ENCODE measurements at regions not wholly inside any gene's neighbourhood (a gene's known extent, or its start where the extent isn't known, plus 50 kb on each side); places are given as distances from the start of the nearest gene placed in this dataset.
"Not testable (repeated sequence)": the region's sequence is repeated elsewhere in the genome, so short reads cannot be mapped to it uniquely, and the experiment has no call there.

DNA sequence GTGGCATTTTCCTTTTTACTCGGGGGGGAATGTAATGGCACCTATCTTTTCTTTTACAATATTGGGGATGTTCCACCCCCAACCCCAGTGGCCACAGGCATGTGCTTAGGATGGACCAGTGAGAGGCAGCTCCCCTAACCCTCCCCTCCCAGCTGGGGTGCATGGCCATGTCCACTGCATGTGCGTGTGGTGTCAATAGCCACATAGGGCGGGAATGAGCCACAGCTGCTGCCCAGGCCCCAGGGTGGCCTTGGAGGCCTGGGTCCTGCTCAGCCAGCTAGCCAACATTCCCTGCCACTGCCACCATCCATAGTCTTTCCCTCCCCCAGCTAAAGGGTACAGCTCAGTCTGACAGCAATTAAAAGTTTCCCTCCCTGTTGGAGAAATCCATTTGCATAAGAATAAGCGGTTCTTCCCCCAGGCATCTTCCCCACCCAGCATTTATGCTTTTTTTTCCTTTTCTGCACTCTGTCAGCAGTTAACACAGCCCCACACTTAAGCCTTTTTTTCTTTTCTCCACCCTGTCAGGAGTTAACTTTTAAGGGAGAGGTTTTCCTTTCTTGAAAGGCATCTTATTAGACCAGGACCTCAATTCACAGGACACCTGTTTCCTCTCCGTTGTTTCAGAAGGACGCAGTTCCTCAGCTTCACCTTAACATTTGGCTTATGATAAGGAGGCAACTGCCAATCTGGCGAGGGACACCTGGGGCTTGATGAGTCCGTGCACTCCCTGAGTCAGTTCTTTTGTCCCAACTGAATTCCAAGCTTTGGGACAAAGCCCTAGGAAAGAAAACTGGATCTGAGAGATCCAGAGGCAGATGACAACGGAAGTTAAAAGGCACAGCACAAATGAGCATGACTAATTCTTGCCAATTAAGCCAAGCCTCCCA lies 121.4 kb downstream of the TPBG start:
- DNase-seq = no peak
- Mint-ChIP-seq H3K27ac (no peak overlapping the region), H3K4me3 (no peak overlapping the region), H3K36me3 (peaks cover 0 to 5% (median 0%) of the 10 kb centered on the region in 3 donors), H3K4me1 (no peaks in the 10 kb centered on the region), H3K9me3 (peaks cover 4 to 52% (median 21%) of the 10 kb centered on the region in 6 donors), H3K27me3 (ENCODE audit: low read depth in 3 of 3) (peaks cover 0 to 2% (median 0%) of the 10 kb centered on the region in 3 donors)

DNA sequence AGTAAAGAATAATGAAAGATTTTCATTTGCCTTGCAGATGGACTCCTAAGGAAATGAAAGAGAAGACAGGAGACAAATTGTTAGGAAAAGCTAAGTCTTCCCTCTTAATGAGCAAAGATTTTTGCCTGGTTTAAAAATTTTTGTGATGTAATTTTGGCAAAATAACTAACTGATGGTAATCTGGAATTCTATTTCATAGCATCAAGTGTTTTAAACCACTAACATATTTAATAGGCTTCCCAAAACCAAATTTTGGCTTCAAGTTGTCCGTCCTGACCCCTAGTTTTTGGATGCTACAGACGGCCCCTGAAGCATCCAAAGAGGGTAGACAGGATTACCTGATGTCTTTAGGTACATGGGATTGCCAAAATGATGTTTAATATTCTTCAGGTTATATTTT lies 124.3 kb downstream of the TPBG start:
- DNase-seq = no peak
- Mint-ChIP-seq H3K4me1 (no peaks in the 10 kb centered on the region), H3K36me3 (peaks cover 0 to 5% (median 0%) of the 10 kb centered on the region in 3 donors), H3K27me3 (ENCODE audit: low read depth in 3 of 3) (peaks cover 0 to 2% (median 2%) of the 10 kb centered on the region in 3 donors), H3K9me3 (peaks cover 10 to 44% (median 22%) of the 10 kb centered on the region in 6 donors), H3K27ac (no peak overlapping the region), H3K4me3 (no peak overlapping the region)

DNA sequence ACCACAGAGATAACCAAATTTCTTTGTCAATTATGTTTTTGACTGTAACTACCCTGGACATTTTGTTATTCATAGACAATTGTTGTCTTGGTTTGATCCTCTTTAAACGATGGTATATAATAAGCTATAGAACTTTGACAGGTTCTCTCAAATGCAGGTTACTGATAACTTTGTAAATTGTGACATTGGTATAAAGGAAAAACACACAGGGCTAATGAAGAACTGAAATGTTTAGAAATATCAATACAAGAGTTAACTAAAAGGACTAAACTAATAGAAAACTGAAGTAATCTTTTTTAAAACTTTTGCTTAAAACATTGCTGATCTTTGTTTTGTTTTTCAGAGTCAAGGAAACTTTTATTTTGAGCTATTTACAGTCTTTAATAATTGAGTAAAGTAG lies 124.8 kb downstream of the TPBG start:
- Mint-ChIP-seq H3K27me3 (ENCODE audit: low read depth in 3 of 3) (peaks cover 0 to 2% (median 2%) of the 10 kb centered on the region in 3 donors), H3K9me3 (peaks cover 11 to 44% (median 22%) of the 10 kb centered on the region in 6 donors), H3K4me1 (no peaks in the 10 kb centered on the region), H3K36me3 (peaks cover 0 to 5% (median 0%) of the 10 kb centered on the region in 3 donors), H3K4me3 (no peak overlapping the region), H3K27ac (no peak overlapping the region)
- no peak for DNase-seq

DNA sequence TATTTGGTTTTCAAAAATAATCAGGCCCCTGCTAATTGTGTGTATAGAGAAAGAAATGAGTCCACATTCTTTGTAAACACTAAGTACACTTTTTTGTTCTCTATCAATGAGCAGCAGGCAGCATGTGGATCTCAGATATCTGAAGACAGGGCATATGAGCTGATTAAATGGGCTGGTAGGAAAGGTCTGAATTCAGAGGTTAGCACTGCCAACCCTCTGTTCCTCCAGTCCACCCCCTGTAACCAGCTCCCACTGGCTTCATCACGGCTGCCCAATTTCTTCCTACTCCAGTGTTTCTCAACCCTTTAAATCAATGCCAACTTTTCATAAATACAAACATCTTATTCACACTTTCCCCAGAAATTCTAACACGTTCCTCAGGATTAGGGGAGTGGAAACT lies 128.5 kb downstream of the TPBG start:
- DNase-seq = no peak
- H3K27me3 Mint-ChIP-seq (ENCODE audit: low read depth in 3 of 3) = peaks cover 0 to 2% (median 0%) of the 10 kb centered on the region in 3 donors
- H3K4me1 Mint-ChIP-seq = no peaks in the 10 kb centered on the region
- H3K27ac Mint-ChIP-seq = no peak overlapping the region
- no peak overlapping the region for H3K4me3 Mint-ChIP-seq
- peaks cover 8 to 24% (median 11%) of the 10 kb centered on the region in 6 donors for H3K9me3 Mint-ChIP-seq
- H3K36me3 Mint-ChIP-seq = no peaks in the 10 kb centered on the region

DNA sequence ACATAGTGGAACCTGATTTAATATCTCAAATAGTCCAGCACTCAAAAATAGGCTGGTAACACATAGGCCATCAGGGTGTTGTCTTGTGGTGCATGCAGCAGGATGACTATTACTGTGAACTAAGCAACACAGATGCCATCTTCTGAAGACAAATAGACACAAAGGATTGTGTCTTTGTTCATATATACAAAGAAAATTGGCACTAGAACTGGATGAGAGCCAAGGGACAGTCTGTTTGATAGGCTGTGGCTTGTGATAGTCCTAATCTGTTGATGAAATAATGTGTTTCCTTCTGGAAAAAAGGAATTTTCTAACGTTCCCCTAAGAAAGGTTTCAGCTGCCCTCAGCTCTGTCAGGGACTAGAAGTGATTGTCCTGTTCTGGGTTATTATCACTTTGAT lies 129.8 kb downstream of the TPBG start:
- H3K36me3 Mint-ChIP-seq = no peaks in the 10 kb centered on the region
- H3K27me3 Mint-ChIP-seq (ENCODE audit: low read depth in 3 of 3) = peaks cover 0 to 2% (median 0%) of the 10 kb centered on the region in 3 donors
- H3K27ac Mint-ChIP-seq = no peak overlapping the region
- peaks cover 4 to 13% (median 8%) of the 10 kb centered on the region in 6 donors for H3K9me3 Mint-ChIP-seq
- no peak for DNase-seq
- no peaks in the 10 kb centered on the region for H3K4me1 Mint-ChIP-seq
- H3K4me3 Mint-ChIP-seq = no peak overlapping the region

DNA sequence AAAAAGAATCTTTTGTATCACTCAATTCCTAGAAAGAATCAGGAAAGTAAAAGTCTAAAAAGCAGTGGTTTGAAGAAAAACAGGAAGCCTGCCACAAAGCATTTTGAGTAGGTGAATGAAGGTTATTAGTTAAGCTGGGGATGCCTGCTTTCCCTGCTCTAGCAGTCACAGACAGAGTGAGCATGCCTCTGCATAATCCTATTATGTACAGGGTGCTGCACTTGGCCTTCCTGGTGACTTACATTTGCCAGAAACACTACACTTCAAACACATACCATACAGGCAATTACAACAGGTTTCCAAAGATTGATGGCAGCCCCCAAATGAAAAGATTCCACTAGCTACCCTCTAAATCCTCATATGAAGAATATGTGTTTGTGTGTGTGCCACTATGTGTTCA lies 130.8 kb downstream of the TPBG start:
- DNase-seq = no peak
- Mint-ChIP-seq H3K4me1 (no peaks in the 10 kb centered on the region), H3K36me3 (no peaks in the 10 kb centered on the region), H3K9me3 (peaks cover 4 to 10% (median 7%) of the 10 kb centered on the region in 6 donors), H3K27ac (no peak overlapping the region), H3K27me3 (ENCODE audit: low read depth in 3 of 3) (peaks cover 0 to 4% (median 0%) of the 10 kb centered on the region in 3 donors), H3K4me3 (no peak overlapping the region)

DNA sequence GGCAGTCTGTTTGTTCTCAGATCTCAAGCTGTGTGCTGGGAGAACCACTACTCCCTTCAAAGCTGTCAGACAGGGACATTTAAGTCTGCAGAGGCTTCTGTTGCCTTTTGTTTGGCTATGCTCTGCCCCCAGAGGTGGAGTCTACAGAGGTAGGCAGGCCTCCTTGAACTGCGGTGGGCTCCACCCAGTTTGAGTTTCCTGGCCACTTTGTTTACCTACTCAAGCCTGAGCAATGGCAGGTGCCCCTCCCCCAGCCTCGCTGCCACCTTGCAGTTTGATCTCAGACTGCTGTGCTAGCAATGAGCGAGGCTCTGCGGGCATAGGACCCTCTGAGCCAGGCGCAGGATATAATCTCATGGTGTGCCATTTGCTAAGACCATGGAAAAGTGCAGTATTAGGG lies 138.3 kb downstream of the TPBG start:
- peaks cover 6 to 25% (median 11%) of the 10 kb centered on the region in 6 donors for H3K9me3 Mint-ChIP-seq
- H3K36me3 Mint-ChIP-seq; DNase-seq; H3K4me3 Mint-ChIP-seq; H3K27me3 Mint-ChIP-seq (ENCODE audit: low read depth in 3 of 3); H3K4me1 Mint-ChIP-seq; H3K27ac Mint-ChIP-seq: not testable (repeated sequence)

DNA sequence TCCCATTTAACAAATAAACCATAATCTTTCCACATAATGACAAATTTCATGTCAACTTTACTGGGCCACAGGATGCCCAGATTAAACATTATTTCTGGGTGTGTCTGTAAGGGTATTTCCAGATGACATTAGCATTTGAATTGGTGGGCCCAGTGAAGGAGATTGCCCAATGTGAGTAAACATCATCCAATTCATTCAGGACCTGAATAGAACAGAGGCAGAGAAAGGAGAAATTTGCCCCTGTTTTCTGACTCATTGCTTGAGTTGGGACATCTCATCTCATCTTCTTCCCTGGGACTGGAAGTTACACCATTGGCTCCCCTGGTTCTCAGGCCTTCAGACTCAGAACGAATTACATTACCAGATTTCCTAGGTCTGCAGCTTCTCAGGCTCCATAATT lies 142.9 kb downstream of the TPBG start:
- Mint-ChIP-seq H3K27me3 (ENCODE audit: low read depth in 3 of 3) (peaks cover 0 to 3% (median 3%) of the 10 kb centered on the region in 3 donors), H3K4me3 (no peak overlapping the region), H3K36me3 (no peaks in the 10 kb centered on the region), H3K27ac (no peak overlapping the region), H3K4me1 (no peaks in the 10 kb centered on the region), H3K9me3 (peaks cover 3 to 22% (median 6%) of the 10 kb centered on the region in 6 donors)
- DNase-seq = no peak

DNA sequence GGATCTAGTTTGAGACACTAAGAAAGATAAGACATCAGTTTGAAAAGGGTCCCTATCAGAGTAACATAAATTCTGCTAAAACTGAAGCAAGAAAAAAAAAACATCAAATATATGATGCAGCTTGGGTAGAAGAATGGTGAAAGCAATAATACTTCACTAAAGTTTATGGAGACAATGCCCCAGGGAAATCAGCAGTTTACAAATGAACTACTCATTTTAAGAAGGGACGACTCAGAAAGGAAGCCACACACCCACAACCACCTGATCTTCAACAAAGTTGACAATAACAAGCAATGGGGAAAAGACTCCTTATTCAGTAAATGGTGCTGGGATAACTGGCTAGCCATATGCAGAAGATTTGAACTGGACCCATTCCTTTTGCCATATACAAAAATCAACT lies 143.5 kb downstream of the TPBG start:
- Mint-ChIP-seq H3K9me3 (peaks cover 3 to 22% (median 6%) of the 10 kb centered on the region in 6 donors), H3K27me3 (ENCODE audit: low read depth in 3 of 3) (peaks cover 0 to 3% (median 3%) of the 10 kb centered on the region in 3 donors), H3K27ac (no peak overlapping the region), H3K4me3 (no peak overlapping the region), H3K36me3 (no peaks in the 10 kb centered on the region), H3K4me1 (no peaks in the 10 kb centered on the region)
- DNase-seq = no peak

DNA sequence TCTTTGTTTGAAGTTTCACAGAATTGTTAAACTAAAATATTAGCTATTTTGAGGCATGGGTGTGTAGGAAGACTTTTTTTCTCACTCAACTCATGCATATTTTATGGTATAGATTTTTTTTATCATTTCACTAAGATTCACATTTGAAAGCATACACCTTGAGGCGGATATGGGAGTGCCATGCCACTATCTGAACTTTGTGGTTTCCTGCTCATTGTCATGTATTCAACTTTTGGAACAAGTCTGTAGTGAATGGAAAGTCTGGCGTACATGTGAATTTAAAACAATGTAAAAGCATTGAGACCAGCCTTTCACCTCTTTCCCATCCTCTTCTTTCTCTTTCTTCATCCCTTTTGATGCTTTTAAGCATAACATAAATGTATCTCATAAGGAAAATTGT lies 147.9 kb downstream of the TPBG start:
- Mint-ChIP-seq H3K27me3 (ENCODE audit: low read depth in 3 of 3) (no peaks in the 10 kb centered on the region), H3K4me3 (no peak overlapping the region), H3K4me1 (no peaks in the 10 kb centered on the region), H3K27ac (no peak overlapping the region), H3K9me3 (peaks cover 4 to 16% (median 6%) of the 10 kb centered on the region in 6 donors), H3K36me3 (no peaks in the 10 kb centered on the region)
- DNase-seq = no peak

DNA sequence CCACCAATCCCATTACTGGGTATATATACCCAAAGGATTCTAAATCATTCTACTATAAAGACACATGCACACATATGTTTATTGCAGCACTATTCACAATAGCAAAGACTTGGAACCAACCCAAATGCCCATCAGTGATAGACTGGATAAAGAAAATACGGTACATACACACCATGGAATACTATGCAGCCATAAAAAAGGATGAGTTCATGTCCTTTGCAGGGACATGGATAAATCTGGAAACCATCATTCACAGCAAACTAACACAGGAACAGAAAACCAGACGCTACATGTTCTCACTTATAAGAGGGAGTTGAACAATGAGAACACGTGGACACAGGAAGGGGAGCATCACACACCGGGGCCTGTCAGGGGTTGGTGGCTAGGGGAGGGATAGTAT lies 154.3 kb downstream of the TPBG start:
- H3K4me3 Mint-ChIP-seq; H3K27me3 Mint-ChIP-seq (ENCODE audit: low read depth in 3 of 3); H3K27ac Mint-ChIP-seq; DNase-seq; H3K36me3 Mint-ChIP-seq; H3K4me1 Mint-ChIP-seq: not testable (repeated sequence)
- H3K9me3 Mint-ChIP-seq = peaks cover 8 to 24% (median 14%) of the 10 kb centered on the region in 6 donors

DNA sequence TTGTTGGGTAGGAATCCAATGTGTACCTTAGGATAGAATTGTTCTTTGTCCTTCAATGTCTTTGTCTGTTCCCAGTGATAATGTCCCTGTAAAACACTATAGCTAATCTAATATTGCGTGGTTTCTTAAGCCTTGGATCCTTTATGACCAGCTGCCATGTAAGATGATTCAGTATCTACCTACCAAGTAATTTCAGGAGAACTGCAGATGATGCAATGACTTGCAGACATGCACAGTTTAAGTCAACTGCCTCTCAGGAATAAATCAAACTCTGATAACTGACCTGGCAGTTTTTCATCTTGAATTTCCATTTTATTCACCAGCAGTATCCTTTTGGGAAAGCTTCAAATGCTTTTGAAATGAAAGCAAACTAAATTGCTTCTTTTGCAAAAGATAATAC lies 157.8 kb downstream of the TPBG start:
- H3K36me3 Mint-ChIP-seq = no peaks in the 10 kb centered on the region
- no peak overlapping the region for H3K4me3 Mint-ChIP-seq
- H3K27ac Mint-ChIP-seq = no peak overlapping the region
- no peak for DNase-seq
- no peaks in the 10 kb centered on the region for H3K4me1 Mint-ChIP-seq
- peaks cover 5 to 21% (median 10%) of the 10 kb centered on the region in 6 donors for H3K9me3 Mint-ChIP-seq
- peaks cover 0 to 4% (median 2%) of the 10 kb centered on the region in 3 donors for H3K27me3 Mint-ChIP-seq (ENCODE audit: low read depth in 3 of 3)

DNA sequence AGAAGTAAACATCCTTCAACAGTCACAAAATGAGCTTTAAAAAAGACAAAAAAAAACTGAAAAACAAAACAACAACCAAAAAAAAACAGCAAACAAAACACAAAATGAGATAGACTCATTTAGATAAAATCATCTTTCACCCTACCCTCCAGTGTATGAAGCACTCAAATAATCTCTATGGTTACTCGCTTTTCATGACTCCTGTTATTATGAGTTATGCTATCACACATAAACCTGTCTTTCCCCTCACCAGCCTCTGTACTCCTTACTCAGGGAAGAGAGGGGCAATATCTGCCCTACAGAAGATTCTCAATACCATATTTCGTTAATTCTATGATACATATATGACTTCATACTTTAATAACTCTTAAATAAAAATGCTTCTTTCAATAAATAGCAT lies 158.2 kb downstream of the TPBG start:
- H3K9me3 Mint-ChIP-seq = peaks cover 5 to 20% (median 10%) of the 10 kb centered on the region in 6 donors
- H3K27me3 Mint-ChIP-seq (ENCODE audit: low read depth in 3 of 3) = peaks cover 0 to 4% (median 2%) of the 10 kb centered on the region in 3 donors
- no peaks in the 10 kb centered on the region for H3K4me1 Mint-ChIP-seq

DNA sequence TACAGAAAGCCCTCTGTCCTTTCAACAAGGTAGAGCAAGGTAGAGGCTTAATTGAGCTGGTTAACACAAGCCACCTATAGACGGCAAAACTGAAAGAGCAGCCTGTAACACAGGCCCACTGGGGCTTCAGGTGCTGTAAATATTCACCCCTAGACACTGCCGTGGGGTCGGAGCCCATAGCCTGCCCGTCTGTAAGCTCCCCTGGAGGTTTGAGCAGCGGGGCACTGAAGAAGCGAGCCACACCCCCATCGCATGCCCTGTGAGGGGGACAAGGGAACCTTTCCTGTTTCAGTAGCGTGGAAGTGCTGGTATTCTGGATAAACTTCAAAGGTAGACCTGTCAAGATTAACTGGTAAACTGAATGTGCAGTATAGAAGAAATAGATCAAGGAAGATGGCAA lies 160.4 kb downstream of the TPBG start:
- Mint-ChIP-seq H3K9me3 (peaks cover 0 to 11% (median 5%) of the 10 kb centered on the region in 6 donors), H3K36me3 (no peaks in the 10 kb centered on the region), H3K27me3 (ENCODE audit: low read depth in 3 of 3) (peaks cover 0 to 4% (median 0%) of the 10 kb centered on the region in 3 donors), H3K4me1 (no peaks in the 10 kb centered on the region), H3K27ac (no peak overlapping the region), H3K4me3 (no peak overlapping the region)
- DNase-seq = no peak

More for the DNA sequence above, 158.2 kb downstream of the TPBG start:
- Mint-ChIP-seq H3K36me3 (no peaks in the 10 kb centered on the region), H3K27ac (no peak overlapping the region), H3K4me3 (no peak overlapping the region)
- no peak for DNase-seq

All from immature natural killer cell (primary cell).